HG03175 (cell line): ENCODE measurements at regions not wholly inside any gene's neighbourhood (a gene's known extent, or its start where the extent isn't known, plus 50 kb on each side); places are given as distances from the start of the nearest gene placed in this dataset.
A peak's percentile ranks its signal among the peaks of the same experiment; 100 is the strongest.

Source experiments
- ATAC-seq: cut with Tn5 transposase; IDR thresholded peaks from one replicate; pipeline ENCODE4 v1.9.1; 2021; ENCODE audit warnings: mild to moderate bottlenecking, moderate library complexity; ENCODE audit not compliant: unreplicated experiment

- no peak for ATAC-seq
Measured at GRCh38 chr9:38232895-38233294, 159.6 kb upstream of the ALDH1B1 start.

- ATAC-seq, result no peak
Measured at GRCh38 chr9:38229504-38230155, 160.6 kb upstream of the SHB start.

- ATAC-seq, result no peak
Measured at GRCh38 chr9:38229104-38229500, 160.1 kb upstream of the SHB start.

GRCh38 chr9:38228331-38229103 is 159.5 kb upstream of the SHB start:
- no peak for ATAC-seq

- no peak for ATAC-seq
Measured at GRCh38 chr9:38227656-38228055, 158.6 kb upstream of the SHB start.

- ATAC-seq, result peak; percentile 79
Measured at GRCh38 chr9:38227061-38227540, 158.1 kb upstream of the SHB start.

GRCh38 chr9:38226491-38226951 is 157.5 kb upstream of the SHB start:
- no peak for ATAC-seq

GRCh38 chr9:38224941-38225340 is 155.9 kb upstream of the SHB start:
- no peak for ATAC-seq

- no peak for ATAC-seq
Measured at GRCh38 chr9:38216572-38216971, 147.5 kb upstream of the SHB start.

- ATAC-seq, result no peak
Measured at GRCh38 chr9:38215465-38215864, 146.4 kb upstream of the SHB start.

GRCh38 chr9:38214432-38214831 is 145.4 kb upstream of the SHB start:
- no peak for ATAC-seq

- ATAC-seq, result no peak
Measured at GRCh38 chr9:38213631-38214299, 144.7 kb upstream of the SHB start.

GRCh38 chr9:38212016-38212415 is 143.0 kb upstream of the SHB start:
- no peak for ATAC-seq

GRCh38 chr9:38211002-38211401 is 142.0 kb upstream of the SHB start:
- ATAC-seq, result no peak

GRCh38 chr9:38208206-38208901 is 139.3 kb upstream of the SHB start:
- ATAC-seq, result no peak

GRCh38 chr9:38207247-38207778 is 138.3 kb upstream of the SHB start:
- no peak for ATAC-seq

- no peak for ATAC-seq
Measured at GRCh38 chr9:38205279-38205678, 136.3 kb upstream of the SHB start.

GRCh38 chr9:38202336-38202938 is 133.4 kb upstream of the SHB start:
- no peak for ATAC-seq

- no peak for ATAC-seq
Measured at GRCh38 chr9:38201844-38202243, 132.8 kb upstream of the SHB start.

GRCh38 chr9:38200431-38200830 is 131.4 kb upstream of the SHB start:
- ATAC-seq, result no peak
